HepG2 (cell line): ENCODE measurements at regions not wholly inside any gene's neighbourhood (a gene's known extent, or its start where the extent isn't known, plus 50 kb on each side); places are given as distances from the start of the nearest gene placed in this dataset.

Experiments used
- ATAC-seq: fragments of 200-7000 bp; cut with Tn5 transposase; 3 replicates; pipeline ENCODE4 v1.9.1; 2020; ENCODE audit warnings: mild to moderate bottlenecking, moderate library complexity
- BruUV-seq: library from RNA; stranded (reverse); fragments of 400-500 nt; replicated peaks from 2 replicates; lab custom pipeline; 2021; lab: Mats Ljungman, UMichigan
- CTCF ChIA-PET: fragments of 300-600 bp; formaldehyde crosslinking; extraction: SDS; loops from one replicate; lab custom pipeline; 2021; ENCODE audit warnings: low total read pairs, inconsistent platforms, low intra/inter-chr PET ratio; lab: Yijun Ruan, JAX
- POLR2A ChIA-PET: fragments of 350-600 bp; sonication (Branson Sonifier 250); formaldehyde crosslinking; loops from one replicate; lab custom pipeline; 2020; ENCODE audit warnings: antibody characterized with exemption, inconsistent platforms; lab: Yijun Ruan, JAX
- DNase-seq: peaks from one replicate; pipeline ENCODE4 v3.0.0-alpha.2; 2015; ENCODE audit warnings: low spot score
- FAIRE-seq: peaks from 3 replicates; lab custom pipeline; 2011; peaks lifted over from hg19 to GRCh38; lab: Jason Lieb, UNC
- H2AFZ ChIP-seq: one replicate; pipeline ENCODE4 v1.6.1; 2011; ENCODE audit warnings: low read length, inconsistent platforms
- H3K27ac ChIP-seq: fragments of 300-600 bp; 3 replicates; pipeline ENCODE4 v1.8.0; 2011; ENCODE audit warnings: mixed run types, mild to moderate bottlenecking, mixed read lengths, low read length, inconsistent platforms; ENCODE audit not compliant: insufficient read depth; ENCODE audit errors: extremely low read length
- H3K27me3 ChIP-seq, 2 experiments: fragments of 200-600 bp in 1 of 2; 2 replicates in 1 of 2; 3 replicates in 1 of 2; pipeline versions ENCODE4 v1.6.0 to v1.8.0; 2011; ENCODE audit warnings: low read length in 2 of 2, mild to moderate bottlenecking in 2 of 2, moderate library complexity in 2 of 2, inconsistent platforms in 1 of 2; ENCODE audit not compliant: insufficient read depth in 2 of 2, control insufficient read depth in 1 of 2
- H3K36me3 ChIP-seq, 2 experiments: fragments of 200-600 bp in 1 of 2; replicated peaks in 1 of 2; 2 replicates in 1 of 2; 3 replicates in 1 of 2; pipeline versions ENCODE4 v1.5.1 to v1.8.0; 2011; ENCODE audit warnings: low read length in 2 of 2, inconsistent platforms in 1 of 2; ENCODE audit not compliant: insufficient read depth in 2 of 2, control insufficient read depth in 1 of 2
- H3K4me1 ChIP-seq: 2 replicates; pipeline ENCODE4 v1.5.1; 2012; ENCODE audit warnings: low read length, inconsistent platforms; ENCODE audit not compliant: insufficient read depth
- H3K4me2 ChIP-seq: 2 replicates; pipeline ENCODE4 v1.6.0; 2011; ENCODE audit warnings: low read depth, low read length, inconsistent platforms
- H3K4me3 ChIP-seq, 3 experiments: fragments of 200-600 bp in 1 of 3; sonication (generic), shearing (Covaris generic) in 1 of 3; replicated peaks in 1 of 3; 2 replicates each; pipeline ENCODE4 v1.5.1; 2011 to 2016; ENCODE audit warnings: low read length in 3 of 3, inconsistent platforms in 2 of 3, low read depth in 2 of 3, mild to moderate bottlenecking in 2 of 3, control low read depth in 1 of 3, mixed read lengths in 1 of 3; ENCODE audit not compliant: insufficient read depth in 1 of 3
- H3K79me2 ChIP-seq: one replicate; pipeline ENCODE4 v1.6.1; 2011; ENCODE audit warnings: low read length, inconsistent platforms; ENCODE audit not compliant: insufficient read depth
- H3K9ac ChIP-seq: 2 replicates; pipeline ENCODE4 v1.6.0; 2011; ENCODE audit warnings: mild to moderate bottlenecking, low read depth, low read length, inconsistent platforms; ENCODE audit not compliant: insufficient read depth
- H3K9me3 ChIP-seq: 2 replicates; pipeline ENCODE4 v1.5.1; 2012; ENCODE audit warnings: mild to moderate bottlenecking, low read length
- H4K20me1 ChIP-seq: 2 replicates; pipeline ENCODE4 v1.6.0; 2011; ENCODE audit warnings: inconsistent platforms, mild to moderate bottlenecking, low read length, moderate library complexity; ENCODE audit not compliant: insufficient read depth
- ATF4 ChIP-seq, 2 experiments: fragments of 450-650 bp in 1 of 2; sonication (generic) in 1 of 2; formaldehyde crosslinking; IDR thresholded peaks; 2 replicates each; pipeline versions ENCODE4 v1.5.0 to v1.8.0; 2020 to 2022; ENCODE audit warnings: mild to moderate bottlenecking in 1 of 2, missing genetic modification reagents in 1 of 2
- FOXA1 ChIP-seq, 2 experiments: fragments of 450-650 bp in 1 of 2; sonication (generic) in 1 of 2; formaldehyde crosslinking in 1 of 2; IDR thresholded peaks; 2 replicates each; pipeline versions ENCODE4 v1.4.0 to v1.6.1; 2016 to 2020; ENCODE audit warnings: missing genetic modification reagents in 1 of 2
- FOXA3 ChIP-seq: IDR thresholded peaks from 2 replicates; pipeline ENCODE4 v1.6.1; 2016; ENCODE audit warnings: missing genetic modification reagents, missing compliant biosample characterization
- GFI1 ChIP-seq: sonication (generic); formaldehyde crosslinking; IDR thresholded peaks from 2 replicates; pipeline ENCODE4 v1.5.0; 2020; ENCODE audit warnings: missing genetic modification reagents, mild to moderate bottlenecking, borderline replicate concordance
- HNF4A ChIP-seq: sonication (generic); formaldehyde crosslinking; IDR thresholded peaks from 2 replicates; pipeline ENCODE4 v1.4.0; 2020; ENCODE audit warnings: missing genetic modification reagents
- PHF8 ChIP-seq: sonication (generic); formaldehyde crosslinking; IDR thresholded peaks from 2 replicates; pipeline ENCODE4 v1.5.0; 2020; ENCODE audit warnings: missing genetic modification reagents
- ZNF263 ChIP-seq: sonication (generic); formaldehyde crosslinking; IDR thresholded peaks from 2 replicates; pipeline ENCODE4 v1.4.0; 2020; ENCODE audit warnings: missing genetic modification reagents
- ZNF333 ChIP-seq: sonication (generic); formaldehyde crosslinking; IDR thresholded peaks from 2 replicates; pipeline ENCODE4 v1.4.0; 2020; ENCODE audit warnings: mild to moderate bottlenecking, missing genetic modification reagents, borderline replicate concordance
- WGBS: methylation state at CpG from one replicate; pipeline ENCODE4 v1.1.6; 2017; ENCODE audit warnings: low lambda C conversion rate; 5-methylcytosine and 5-hydroxymethylcytosine counted together
- in situ Hi-C: cut with HindIII; loops from 2 replicates; pipeline ENCODE4 v1.10.0; 2017; ENCODE audit warnings: low pct_unique_long_range_greater_than_20kb; ENCODE audit not compliant: extremely low pct_ligation_motif_present
- intact Hi-C: fragments of 100-400 bp; cut with micrococcal nuclease; formaldehyde crosslinking; loops from one replicate; pipeline ENCODE4 v1.10.0; 2022; ENCODE audit not compliant: unreplicated experiment

DNA sequence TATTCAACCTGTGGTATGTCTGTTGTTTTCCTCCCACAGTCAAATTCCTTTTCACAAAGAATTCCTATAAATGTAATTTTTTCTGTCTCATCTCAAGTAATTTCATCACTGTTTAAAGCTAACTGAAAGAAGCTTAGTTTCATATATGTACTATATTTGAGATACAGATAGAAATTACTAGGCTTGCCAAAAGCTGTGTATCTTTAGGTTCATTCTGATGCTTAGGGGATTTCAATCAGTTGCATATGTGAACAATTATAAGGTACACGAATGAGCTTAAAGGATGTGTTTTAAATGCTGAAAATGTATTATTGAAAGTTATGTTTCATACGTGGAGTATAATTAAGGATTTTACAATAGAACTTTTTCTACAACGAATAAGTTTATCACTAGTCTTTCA is 59.2 kb upstream of the DSG1 start:
- H3K4me3 ChIP-seq = no peak overlapping the region
- no peak overlapping the region for H2AFZ ChIP-seq
- ChIA-PET POLR2A (interaction anchor here (1.7 kb wide), 1 partner anchor 13 kb away, joined by 6 read pairs; no protein-coding TSS in a partner anchor), CTCF (no interaction called here)
- no peaks in the 10 kb centered on the region for H3K79me2 ChIP-seq
- no peak overlapping the region for H3K27ac ChIP-seq
- no TSS peak for BruUV-seq
- H3K9ac ChIP-seq = no peak overlapping the region
- in situ Hi-C loops = no loop called here
- FAIRE-seq = no peak
- ATAC-seq = no peak
- WGBS = 88% methylated on average over 3 of the region's 3 CpGs
- H3K4me1 ChIP-seq = peaks cover 23% of the 10 kb centered on the region
- no peak overlapping the region for H3K4me2 ChIP-seq
- intact Hi-C loops = no loop called here
- no peak for DNase-seq
- no peaks in the 10 kb centered on the region for H3K27me3 ChIP-seq
- no peaks in the 10 kb centered on the region for H4K20me1 ChIP-seq
- H3K36me3 ChIP-seq = no peaks in the 10 kb centered on the region
- no peaks in the 10 kb centered on the region for H3K9me3 ChIP-seq
- no peak for TF ChIP-seq ZNF263 (CRISPR knock-in tag)

DNA sequence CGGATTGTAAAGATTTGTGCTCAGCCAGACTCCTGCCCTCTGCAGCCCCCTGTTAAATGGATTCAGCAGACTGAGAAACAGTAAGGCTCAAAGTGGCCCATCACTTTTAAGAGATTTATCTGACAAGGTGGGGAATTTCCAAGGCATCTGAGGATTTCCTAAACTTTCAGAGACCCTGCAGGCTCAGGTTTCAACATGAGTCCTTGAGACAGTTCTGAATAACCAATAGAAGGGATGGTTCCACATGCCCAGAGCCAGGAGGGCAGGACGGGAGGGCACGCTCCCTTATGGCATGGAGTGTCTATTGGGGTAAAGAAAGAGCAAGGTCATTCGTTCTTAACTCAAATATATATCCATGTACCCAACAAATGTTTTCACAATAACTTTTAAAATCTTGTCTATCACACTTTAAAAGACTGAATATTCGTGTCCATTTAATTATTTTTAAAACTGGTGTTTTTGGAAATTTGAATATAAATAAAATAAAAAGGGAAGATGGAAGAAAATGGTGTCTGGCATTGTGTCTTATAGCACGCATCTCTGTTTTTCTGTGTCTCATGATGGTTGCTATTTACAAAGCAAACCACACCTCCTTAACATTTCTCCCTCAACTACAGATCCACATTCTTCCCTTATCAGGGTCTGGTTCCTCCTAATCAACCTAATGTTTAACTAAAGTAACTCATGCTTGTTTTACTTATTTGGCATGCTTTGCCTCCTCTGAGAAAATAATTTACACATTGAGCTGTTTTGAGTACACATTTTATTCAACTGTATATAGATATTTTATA is 56.0 kb upstream of the DSG1 start:
- Histone ChIP-seq H3K36me3 (no peaks in the 10 kb centered on the region), H4K20me1 (no peaks in the 10 kb centered on the region), H3K27me3 (no peaks in the 10 kb centered on the region; a peak in 1 of 5 replicates), H2AFZ (no peak overlapping the region), H3K4me1 (peaks cover 27% of the 10 kb centered on the region), H3K4me2 (no peak overlapping the region), H3K27ac (no peak overlapping the region), H3K79me2 (no peaks in the 10 kb centered on the region), H3K4me3 (no peak overlapping the region), H3K9ac (no peak overlapping the region), H3K9me3 (no peaks in the 10 kb centered on the region)
- ChIA-PET CTCF (no interaction called here), POLR2A (no interaction called here)
- intact Hi-C loops = loop anchor here (10.0 kb wide), 1 partner anchor 57 kb away; no protein-coding TSS in a partner anchor
- WGBS = 70% methylated on average over 6 of the region's 6 CpGs
- ATAC-seq (peak; percentile 57; the same call in 2 of the 3 replicates), FAIRE-seq (no peak), DNase-seq (peak; percentile 59)
- no TSS peak for BruUV-seq
- TF ChIP-seq HNF4A (CRISPR knock-in tag) (no peak), GFI1 (CRISPR knock-in tag) (no peak), FOXA1 (IDR thresholded peaks at IDR 0.05) (no peak), FOXA1 (CRISPR knock-in tag; IDR thresholded peaks at IDR 0.05) (peak; percentile 53), FOXA3 (CRISPR knock-in tag) (peak; percentile 32; the same call in 1 of the 2 replicates), PHF8 (no peak), ATF4 (CRISPR knock-in tag; IDR thresholded peaks at IDR 0.05) (no peak), ZNF333 (no peak)
- in situ Hi-C loops = no loop called here
